ACC112 (cell line): ENCODE measurements at regions not wholly inside any gene's neighbourhood (a gene's known extent, or its start where the extent isn't known, plus 50 kb on each side); places are given as distances from the start of the nearest gene placed in this dataset.

Experiments
- H2AFZ ChIP-seq: fragments of 200-600 bp; sonication (generic); one replicate; pipeline ENCODE4 v1.6.0; 2017; ENCODE audit warnings: antibody characterized with exemption, low read length; ENCODE audit not compliant: unreplicated experiment
- H3K27ac ChIP-seq: fragments of 200-600 bp; sonication (generic); 2 replicates; pipeline ENCODE4 v1.5.1; 2014; ENCODE audit warnings: low read depth, mild to moderate bottlenecking, antibody characterized with exemption, low read length, moderate library complexity
- H3K27me3 ChIP-seq: fragments of 200-600 bp; sonication (generic); 2 replicates; pipeline ENCODE4 v1.6.1; 2014; ENCODE audit warnings: mild to moderate bottlenecking, antibody characterized with exemption, low read length, moderate library complexity, mixed read lengths; ENCODE audit not compliant: insufficient read depth
- H3K36me3 ChIP-seq: fragments of 200-600 bp; sonication (generic); 2 replicates; pipeline ENCODE4 v1.6.1; 2016; ENCODE audit warnings: mild to moderate bottlenecking, antibody characterized with exemption, low read length, moderate library complexity, mixed read lengths; ENCODE audit not compliant: insufficient read depth
- H3K4me1 ChIP-seq: fragments of 200-600 bp; sonication (generic); one replicate; pipeline ENCODE4 v1.6.1; 2016; ENCODE audit warnings: low read length, mixed read lengths; ENCODE audit not compliant: insufficient read depth, unreplicated experiment, control insufficient read depth
- H3K4me3 ChIP-seq: fragments of 200-600 bp; sonication (generic); 2 replicates; pipeline ENCODE4 v1.5.1; 2014; ENCODE audit warnings: mild to moderate bottlenecking, low read depth, low read length
- H3K79me2 ChIP-seq: fragments of 200-600 bp; sonication (generic); one replicate; pipeline ENCODE4 v1.6.0; 2016; ENCODE audit warnings: low read length; ENCODE audit not compliant: control insufficient read depth, unreplicated experiment, insufficient read depth

DNA sequence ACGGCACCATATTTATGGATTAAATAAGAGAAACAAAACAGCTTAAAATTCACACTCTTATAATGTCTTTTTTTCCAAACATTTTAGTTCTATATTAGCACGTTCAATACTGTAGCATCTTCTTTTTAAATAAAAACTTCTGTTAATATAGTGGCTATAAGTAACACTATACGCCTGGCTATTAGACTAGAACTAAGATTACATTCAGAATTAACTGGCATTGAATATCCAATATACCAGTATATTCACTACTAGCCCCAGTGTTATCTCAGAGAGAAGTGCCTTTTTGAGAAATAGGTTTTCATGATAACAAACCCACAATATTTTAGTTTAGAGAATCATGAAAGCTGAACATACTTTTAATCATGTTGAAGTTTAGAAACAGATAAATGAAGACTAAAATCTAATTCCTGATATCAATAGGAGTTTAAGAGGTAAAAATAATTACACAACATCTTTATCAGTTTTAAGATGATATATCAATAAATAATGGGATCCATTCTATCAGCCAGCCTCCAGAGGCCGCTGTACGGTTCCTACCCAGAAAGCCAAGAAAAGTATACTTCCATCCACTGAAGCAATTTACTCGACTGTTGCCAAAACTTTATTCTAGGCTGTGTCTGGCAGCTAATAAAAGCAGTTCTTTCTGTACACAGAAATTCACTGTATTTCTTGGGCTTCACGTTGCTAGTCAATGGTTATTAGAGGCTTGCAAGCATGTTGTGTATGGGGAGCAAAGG lies 1113.4 kb upstream of the MIR17HG start:
- Histone ChIP-seq H3K79me2 (no peaks in the 10 kb centered on the region), H3K4me1 (no peaks in the 10 kb centered on the region), H2AFZ (no peak overlapping the region), H3K4me3 (no peak overlapping the region), H3K27me3 (no peaks in the 10 kb centered on the region), H3K36me3 (no peaks in the 10 kb centered on the region), H3K27ac (no peak overlapping the region)

- no peaks in the 10 kb centered on the region for H3K36me3 ChIP-seq
- no peaks in the 10 kb centered on the region for H3K27me3 ChIP-seq
- H3K4me1 ChIP-seq, result no peaks in the 10 kb centered on the region
- no peak overlapping the region for H3K4me3 ChIP-seq
- no peak overlapping the region for H3K27ac ChIP-seq
- H2AFZ ChIP-seq, result no peak overlapping the region
- H3K79me2 ChIP-seq, result no peaks in the 10 kb centered on the region
Observed at GRCh38 chr13:90237852-90238251, 1109.6 kb upstream of the MIR17HG start.

- no peak overlapping the region for H3K4me3 ChIP-seq
- no peak overlapping the region for H2AFZ ChIP-seq
- no peaks in the 10 kb centered on the region for H3K27me3 ChIP-seq
- no peak overlapping the region for H3K27ac ChIP-seq
- no peaks in the 10 kb centered on the region for H3K79me2 ChIP-seq
- H3K36me3 ChIP-seq, result no peaks in the 10 kb centered on the region
- H3K4me1 ChIP-seq, result no peaks in the 10 kb centered on the region
Observed at GRCh38 chr13:90238413-90238812, 1109.1 kb upstream of the MIR17HG start.

GRCh38 chr13:90239130-90239529 lies 1108.4 kb upstream of the MIR17HG start:
- H3K36me3 ChIP-seq, result no peaks in the 10 kb centered on the region
- no peak overlapping the region for H2AFZ ChIP-seq
- H3K79me2 ChIP-seq, result no peaks in the 10 kb centered on the region
- H3K27ac ChIP-seq, result no peak overlapping the region
- no peak overlapping the region for H3K4me3 ChIP-seq
- no peaks in the 10 kb centered on the region for H3K27me3 ChIP-seq
- H3K4me1 ChIP-seq, result no peaks in the 10 kb centered on the region

DNA sequence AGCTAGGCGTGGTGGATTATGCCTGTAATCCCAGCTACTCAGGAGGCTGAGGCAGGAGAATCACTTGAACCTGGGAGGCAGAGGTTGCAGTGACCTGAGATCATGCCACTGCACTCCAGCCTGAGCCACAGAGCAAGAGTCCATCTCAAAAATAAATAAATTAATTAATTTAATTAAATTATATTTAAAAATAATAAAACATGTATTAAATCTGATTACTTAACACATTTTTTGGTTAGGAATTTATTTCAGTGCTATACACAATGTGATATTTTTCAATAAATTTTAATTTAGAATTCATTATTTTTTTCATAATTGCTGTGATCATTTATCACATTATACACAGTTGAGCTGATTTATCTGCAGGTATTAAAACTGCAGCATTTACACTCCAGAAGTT lies 1101.5 kb upstream of the MIR17HG start:
- H3K27me3 ChIP-seq, result no peaks in the 10 kb centered on the region

DNA sequence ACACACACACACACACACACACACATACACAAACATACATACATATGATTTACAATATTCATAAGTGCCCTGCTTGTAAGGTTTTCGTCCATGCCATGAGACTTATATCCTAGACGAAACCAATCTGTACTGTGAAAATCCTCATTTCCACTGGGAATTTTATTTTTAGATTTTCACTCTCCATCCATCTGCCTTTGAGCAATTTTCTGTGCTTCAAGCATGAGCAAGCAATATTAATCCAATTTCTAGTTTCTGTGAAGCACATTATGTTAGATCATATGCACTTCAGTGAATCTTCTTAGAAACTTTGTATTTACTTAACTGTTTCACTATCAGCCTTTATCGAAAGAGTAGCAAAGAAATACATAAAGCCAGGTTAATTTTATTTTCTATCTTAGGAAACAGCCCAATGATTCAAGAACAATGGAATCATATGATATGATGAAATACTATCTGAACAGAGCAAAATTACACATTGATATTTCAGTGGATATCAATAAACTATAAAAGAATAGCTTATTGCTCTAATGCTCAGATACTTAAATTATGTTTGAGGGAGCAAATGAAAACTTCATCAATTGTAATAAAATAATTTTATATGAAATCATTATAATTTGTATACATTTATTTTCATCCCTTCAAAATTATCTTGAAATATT lies 1100.7 kb upstream of the MIR17HG start:
- H3K4me1 ChIP-seq, result no peaks in the 10 kb centered on the region
- no peak overlapping the region for H3K27ac ChIP-seq
- H3K4me3 ChIP-seq, result no peak overlapping the region
- H3K79me2 ChIP-seq, result no peaks in the 10 kb centered on the region
- peak overlapping the region; percentile 31 for H2AFZ ChIP-seq
- no peaks in the 10 kb centered on the region for H3K27me3 ChIP-seq
- H3K36me3 ChIP-seq, result no peaks in the 10 kb centered on the region

More for the DNA sequence above, 1101.5 kb upstream of the MIR17HG start:
- H2AFZ ChIP-seq, result no peak overlapping the region
- no peaks in the 10 kb centered on the region for H3K79me2 ChIP-seq
- no peaks in the 10 kb centered on the region for H3K4me1 ChIP-seq
- no peak overlapping the region for H3K4me3 ChIP-seq
- H3K27ac ChIP-seq, result no peak overlapping the region
- H3K36me3 ChIP-seq, result no peaks in the 10 kb centered on the region

DNA sequence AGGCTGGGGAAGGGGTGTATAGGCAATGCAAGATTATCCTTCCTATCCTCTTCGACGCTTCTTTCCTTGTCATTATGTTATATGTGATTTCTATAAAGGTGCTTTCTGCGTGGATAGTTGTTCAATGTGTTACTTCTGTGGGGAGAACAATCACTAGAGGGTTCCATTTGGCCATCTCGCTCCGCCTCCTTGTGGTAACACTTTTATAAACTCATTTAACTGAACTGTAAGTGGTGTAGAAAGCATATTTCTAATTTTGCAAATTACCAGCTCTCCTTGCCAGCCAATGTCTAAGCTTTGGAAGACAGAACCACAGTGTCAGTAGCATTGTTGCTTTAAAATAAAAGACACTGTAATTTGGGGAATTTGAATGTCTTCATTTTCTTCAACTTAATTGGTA lies 1093.7 kb upstream of the MIR17HG start:
- Histone ChIP-seq H2AFZ (no peak overlapping the region), H3K36me3 (no peaks in the 10 kb centered on the region), H3K4me3 (no peak overlapping the region), H3K4me1 (no peaks in the 10 kb centered on the region), H3K79me2 (no peaks in the 10 kb centered on the region), H3K27ac (no peak overlapping the region), H3K27me3 (no peaks in the 10 kb centered on the region)

DNA sequence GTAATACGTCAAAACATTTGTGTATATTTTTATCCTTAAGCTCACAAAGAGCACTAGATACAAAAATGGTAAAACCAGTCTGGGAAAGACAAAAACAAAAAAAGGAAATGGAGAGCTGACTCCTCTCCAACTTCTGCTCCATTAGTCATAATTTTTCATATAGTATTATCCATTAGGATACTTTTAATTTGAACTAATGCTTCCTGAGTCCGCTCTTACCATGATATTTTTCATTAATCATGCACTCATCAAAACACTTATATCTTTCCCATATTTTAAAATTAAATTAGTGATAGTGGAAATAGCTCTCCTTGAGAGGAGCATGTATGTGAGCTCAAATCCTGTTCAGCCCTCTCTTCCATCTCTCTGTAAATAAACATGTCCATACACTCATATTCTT lies 1093.0 kb upstream of the MIR17HG start:
- Histone ChIP-seq H3K79me2 (no peaks in the 10 kb centered on the region), H3K27me3 (no peaks in the 10 kb centered on the region), H2AFZ (no peak overlapping the region), H3K4me3 (no peak overlapping the region), H3K4me1 (no peaks in the 10 kb centered on the region), H3K36me3 (no peaks in the 10 kb centered on the region), H3K27ac (no peak overlapping the region)

DNA sequence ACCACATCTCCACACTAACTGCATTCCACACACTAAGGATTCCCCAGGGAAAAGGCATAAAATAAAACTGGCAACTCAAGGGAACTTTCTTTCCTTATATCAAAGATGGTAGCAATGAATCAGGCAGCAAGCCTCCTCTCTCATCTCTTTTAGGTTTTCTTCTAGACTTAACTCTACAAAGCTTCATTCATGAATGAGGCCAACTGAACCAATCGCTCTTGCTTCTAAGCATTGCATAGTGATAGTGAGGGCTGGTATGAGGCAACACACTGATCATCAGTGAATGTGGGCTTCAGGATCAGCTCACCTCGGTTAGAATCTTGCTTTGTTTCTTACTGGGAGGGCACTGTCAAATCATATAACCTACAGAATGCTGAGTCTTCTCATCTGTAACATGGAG lies 1090.7 kb upstream of the MIR17HG start:
- Histone ChIP-seq H3K4me3 (no peak overlapping the region), H3K79me2 (no peaks in the 10 kb centered on the region), H3K36me3 (no peaks in the 10 kb centered on the region), H3K27me3 (no peaks in the 10 kb centered on the region), H3K4me1 (no peaks in the 10 kb centered on the region), H2AFZ (no peak overlapping the region), H3K27ac (no peak overlapping the region)

DNA sequence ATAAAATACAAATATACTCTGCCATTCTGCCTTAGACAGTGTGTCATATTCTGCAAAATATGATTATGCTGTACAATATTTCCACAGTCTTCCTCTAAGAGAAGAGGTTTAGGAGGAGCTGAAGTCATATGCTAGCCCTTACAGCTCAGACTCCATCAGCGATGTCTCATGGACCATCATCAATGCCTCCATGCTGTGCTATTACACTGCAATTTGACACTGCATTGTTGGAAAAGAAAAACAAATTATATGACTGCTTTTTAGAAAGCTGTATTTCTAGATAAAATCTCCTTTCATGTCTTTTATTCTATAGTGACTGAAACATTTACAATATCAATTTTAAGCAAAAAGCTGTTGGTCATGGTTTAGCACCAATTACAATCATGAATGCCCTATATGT lies 1089.4 kb upstream of the MIR17HG start:
- Histone ChIP-seq H3K79me2 (no peaks in the 10 kb centered on the region), H2AFZ (no peak overlapping the region), H3K4me1 (no peaks in the 10 kb centered on the region), H3K4me3 (no peak overlapping the region), H3K27me3 (no peaks in the 10 kb centered on the region), H3K27ac (no peak overlapping the region), H3K36me3 (no peaks in the 10 kb centered on the region)

DNA sequence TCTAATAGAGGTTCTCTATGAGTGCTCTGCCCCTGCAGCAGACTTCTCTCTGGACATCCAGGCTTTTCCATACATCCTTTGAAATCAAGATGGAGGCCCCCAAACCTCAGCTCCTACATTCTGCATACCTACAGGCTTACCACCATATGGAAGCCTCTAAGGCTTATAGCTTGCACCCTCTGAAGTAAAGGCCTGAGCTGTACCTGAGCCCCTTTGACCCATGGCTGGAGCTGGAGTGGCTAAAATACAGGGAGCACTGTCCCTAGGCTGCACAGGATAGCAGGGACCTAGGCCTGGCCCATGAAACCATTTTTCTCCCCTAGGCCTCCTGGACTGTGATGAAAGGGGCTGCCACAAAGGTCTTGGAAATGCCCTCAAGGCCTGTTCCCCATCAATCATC lies 1086.1 kb upstream of the MIR17HG start:
- no peaks in the 10 kb centered on the region for H3K4me1 ChIP-seq
- no peak overlapping the region for H3K27ac ChIP-seq
- no peak overlapping the region for H2AFZ ChIP-seq
- no peak overlapping the region for H3K4me3 ChIP-seq
- H3K36me3 ChIP-seq, result no peaks in the 10 kb centered on the region
- H3K79me2 ChIP-seq, result no peaks in the 10 kb centered on the region
- H3K27me3 ChIP-seq, result no peaks in the 10 kb centered on the region
